GM20000 (cell line): ENCODE measurements at regions not wholly inside any gene's neighbourhood (a gene's known extent, or its start where the extent isn't known, plus 50 kb on each side); places are given as distances from the start of the nearest gene placed in this dataset.

ENCODE experiments used
- DNase-seq: peaks from one replicate; pipeline ENCODE4 v3.0.0; 2012; ENCODE audit warnings: low spot score
- TF ChIP-seq, protein P1 (sequence below): IDR thresholded peaks from 2 replicates; pipeline ENCODE4 v1.5.1; 2012; ENCODE audit warnings: mild to moderate bottlenecking, control low read depth; ENCODE audit errors: extremely low read depth, missing control alignments

DNA sequence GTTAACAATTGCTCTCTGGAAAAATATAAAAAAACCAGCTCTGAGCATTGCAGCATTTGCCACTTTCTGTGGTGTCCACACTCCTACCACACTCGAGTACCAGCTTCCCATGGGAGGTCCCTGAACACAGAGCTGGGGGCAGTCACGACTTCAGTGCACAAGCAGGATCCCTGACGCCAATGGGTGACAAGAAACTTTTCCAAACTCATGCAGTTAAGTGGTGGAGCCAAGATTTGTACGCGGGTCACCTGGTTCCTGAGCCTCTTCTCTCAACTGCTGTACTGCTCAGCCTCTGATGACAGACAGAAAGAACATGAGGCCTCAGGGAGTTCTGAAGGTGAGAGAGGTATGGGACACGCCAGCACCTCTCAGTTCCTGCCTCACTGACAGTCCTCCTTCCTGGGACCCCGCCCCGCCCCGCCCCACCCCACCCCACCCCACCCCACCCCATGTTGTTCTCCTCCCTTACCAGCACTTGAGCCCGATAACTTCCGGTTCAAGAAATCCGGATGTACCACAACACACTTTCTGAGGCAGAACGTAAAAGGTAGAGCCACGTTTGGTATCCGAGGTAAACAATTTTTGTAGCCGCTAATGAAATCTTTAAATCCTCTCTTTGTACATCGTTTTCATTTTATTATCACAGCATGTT lies 287.6 kb downstream of the MYCN start:
- no peak for DNase-seq
- TF ChIP-seq, protein P1, sequence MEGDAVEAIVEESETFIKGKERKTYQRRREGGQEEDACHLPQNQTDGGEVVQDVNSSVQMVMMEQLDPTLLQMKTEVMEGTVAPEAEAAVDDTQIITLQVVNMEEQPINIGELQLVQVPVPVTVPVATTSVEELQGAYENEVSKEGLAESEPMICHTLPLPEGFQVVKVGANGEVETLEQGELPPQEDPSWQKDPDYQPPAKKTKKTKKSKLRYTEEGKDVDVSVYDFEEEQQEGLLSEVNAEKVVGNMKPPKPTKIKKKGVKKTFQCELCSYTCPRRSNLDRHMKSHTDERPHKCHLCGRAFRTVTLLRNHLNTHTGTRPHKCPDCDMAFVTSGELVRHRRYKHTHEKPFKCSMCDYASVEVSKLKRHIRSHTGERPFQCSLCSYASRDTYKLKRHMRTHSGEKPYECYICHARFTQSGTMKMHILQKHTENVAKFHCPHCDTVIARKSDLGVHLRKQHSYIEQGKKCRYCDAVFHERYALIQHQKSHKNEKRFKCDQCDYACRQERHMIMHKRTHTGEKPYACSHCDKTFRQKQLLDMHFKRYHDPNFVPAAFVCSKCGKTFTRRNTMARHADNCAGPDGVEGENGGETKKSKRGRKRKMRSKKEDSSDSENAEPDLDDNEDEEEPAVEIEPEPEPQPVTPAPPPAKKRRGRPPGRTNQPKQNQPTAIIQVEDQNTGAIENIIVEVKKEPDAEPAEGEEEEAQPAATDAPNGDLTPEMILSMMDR, result no peak

DNA sequence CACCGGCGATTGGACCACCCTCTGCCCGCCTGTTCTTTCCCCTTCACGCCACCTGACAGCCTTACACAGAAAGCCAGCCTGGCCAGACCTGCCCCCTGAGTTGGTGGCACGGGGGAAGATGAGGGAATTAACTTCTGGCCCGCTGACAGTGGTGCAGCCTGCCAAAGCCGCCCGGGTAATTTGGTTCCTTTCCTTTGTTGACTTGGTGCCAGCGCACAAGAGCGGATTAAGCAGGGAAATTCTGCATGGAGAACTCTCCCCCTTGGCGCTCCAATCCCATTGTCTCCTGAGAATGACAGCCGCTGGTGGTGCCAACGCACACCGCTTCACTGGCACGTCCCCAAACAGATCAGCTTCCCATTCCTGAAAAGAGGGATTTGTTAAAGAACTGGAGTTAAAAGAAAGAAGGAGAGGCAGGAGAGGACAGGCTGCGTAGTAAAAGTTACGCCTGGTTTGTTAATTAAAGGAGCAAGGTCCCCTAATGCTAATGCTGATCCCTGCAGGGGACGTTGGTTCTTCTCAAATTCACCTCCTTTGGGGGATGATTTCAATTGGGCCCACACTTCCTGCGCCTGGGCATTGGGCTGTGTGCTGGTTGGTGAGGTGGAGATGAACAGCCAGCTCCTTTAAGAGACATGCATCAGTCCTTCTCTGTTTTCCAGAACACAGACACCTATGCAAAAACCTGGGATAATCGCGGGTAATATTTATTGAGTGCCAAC lies 286.8 kb downstream of the MYCN start:
- TF ChIP-seq, protein P1, result no peak
- DNase-seq, result no peak

DNA sequence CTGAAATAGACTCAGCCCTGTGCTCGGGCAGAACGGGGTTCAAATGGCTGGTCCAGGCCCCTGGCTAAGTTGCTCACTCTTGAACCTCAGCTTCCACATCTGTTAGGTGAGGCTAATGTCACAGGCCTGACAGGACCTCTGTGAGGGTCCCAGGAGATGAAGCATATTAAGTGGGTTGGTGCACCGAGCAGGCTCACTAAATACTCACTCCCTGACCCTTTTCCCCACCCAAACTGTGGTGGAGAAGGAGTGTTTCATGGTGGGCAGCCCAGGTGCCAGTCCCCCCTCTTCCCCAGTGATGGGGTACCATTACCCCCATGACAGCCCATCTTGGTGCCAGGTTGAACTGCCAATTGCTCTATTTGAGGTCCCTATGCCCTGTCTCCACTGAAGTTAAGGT lies 286.0 kb downstream of the MYCN start:
- TF ChIP-seq, protein P1, result no peak
- no peak for DNase-seq

DNA sequence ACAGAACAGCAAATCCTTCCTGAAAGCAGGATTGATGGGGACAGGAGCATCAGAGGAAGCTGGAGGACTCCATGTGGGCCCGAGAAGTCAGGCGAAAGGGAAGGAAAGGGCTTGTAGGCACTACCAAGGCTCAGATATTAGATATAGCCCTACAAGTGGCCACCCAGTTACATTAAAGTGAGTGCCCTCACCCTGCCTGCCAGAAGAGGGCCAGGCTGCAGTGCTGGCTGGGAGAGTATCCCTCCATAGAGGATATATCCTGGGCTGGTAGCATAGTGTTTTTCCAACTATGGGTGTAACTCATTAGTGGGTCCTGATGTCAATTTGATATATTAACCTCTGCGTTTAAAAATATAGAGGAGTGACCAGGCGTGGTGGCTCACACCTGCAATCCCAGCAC lies 285.2 kb downstream of the MYCN start:
- TF ChIP-seq, protein P1, result no peak
- DNase-seq, result no peak

DNA sequence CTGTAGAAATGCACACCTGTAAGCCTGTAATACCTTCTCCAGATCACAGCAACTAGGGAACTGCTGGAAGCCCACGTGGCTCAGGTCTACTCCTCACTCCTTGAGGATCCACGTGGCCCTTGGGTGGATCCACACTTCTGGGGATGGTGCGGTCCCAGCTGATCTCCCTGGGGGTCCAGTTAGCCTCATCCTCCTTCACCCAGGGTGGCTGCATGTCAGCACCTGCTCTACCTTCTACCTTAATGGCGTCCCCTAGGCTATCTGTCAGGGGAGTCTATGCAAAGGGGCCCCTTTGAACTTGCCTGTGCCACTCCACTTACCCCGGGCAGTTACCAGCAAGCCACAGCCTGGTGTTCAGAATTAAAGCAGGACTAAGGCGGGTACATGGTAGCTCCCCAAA lies 284.7 kb downstream of the MYCN start:
- DNase-seq, result no peak
- TF ChIP-seq, protein P1, result no peak

DNA sequence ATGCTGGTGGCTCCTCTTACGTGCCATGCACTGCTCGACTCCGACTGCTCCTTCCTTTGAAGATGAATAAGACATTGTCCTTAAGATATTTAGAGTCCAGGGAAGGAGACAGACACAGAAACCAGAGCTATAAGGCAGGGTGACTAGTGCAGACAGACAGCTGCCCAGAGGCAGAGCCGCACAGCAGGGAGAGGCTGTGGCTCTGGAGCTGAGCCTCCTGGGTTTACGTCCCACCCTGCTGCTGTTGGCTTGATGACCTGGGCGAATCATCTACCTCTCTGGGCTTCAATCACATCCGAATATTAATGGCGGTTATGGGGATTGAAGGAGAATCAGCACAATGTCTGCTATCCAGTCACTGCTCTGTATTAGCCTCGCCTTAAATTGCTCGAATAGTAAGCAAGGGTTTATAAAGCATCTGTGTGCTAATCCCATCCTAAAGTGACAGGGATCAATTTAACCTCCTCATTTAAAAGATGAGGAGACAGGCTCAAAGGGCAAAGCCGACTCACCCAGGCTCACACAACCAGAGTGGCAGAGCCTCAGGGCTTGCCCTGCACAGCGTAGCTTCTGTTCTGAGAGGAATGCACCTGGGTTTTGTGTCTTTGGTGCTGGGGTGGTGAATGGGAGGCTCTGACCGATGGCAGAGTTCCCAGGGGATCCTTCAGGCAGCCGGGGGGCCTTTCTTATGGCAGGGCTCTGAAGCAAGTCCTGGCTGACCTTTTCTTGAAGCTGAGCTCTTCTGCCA lies 284.1 kb downstream of the MYCN start:
- TF ChIP-seq, protein P1, result no peak

DNA sequence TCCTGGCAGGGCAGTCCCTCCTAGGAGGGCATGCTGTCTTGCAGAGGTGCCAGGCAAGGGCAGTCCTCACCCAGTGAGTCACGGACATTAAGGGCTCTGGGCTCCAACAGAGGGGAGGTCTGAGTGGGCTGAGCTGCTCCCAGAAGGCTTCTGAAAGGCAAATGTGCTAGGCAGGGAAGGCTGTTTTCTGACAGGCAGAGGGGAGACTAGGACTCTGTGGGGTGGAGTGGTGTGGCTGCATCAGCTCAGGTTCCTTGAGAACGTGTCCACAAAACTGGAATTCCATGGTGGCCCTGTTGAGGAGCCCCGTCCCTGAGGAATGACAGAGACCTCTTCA lies 283.5 kb downstream of the MYCN start:
- DNase-seq, result no peak
- TF ChIP-seq, protein P1, result no peak

More for the DNA sequence above, 284.1 kb downstream of the MYCN start:
- no peak for DNase-seq
